GM12864 (cell line): ENCODE measurements at regions not wholly inside any gene's neighbourhood (a gene's known extent, or its start where the extent isn't known, plus 50 kb on each side); places are given as distances from the start of the nearest gene placed in this dataset.

Experiments used
- DNase-seq: peaks from one replicate; pipeline ENCODE4 v3.0.0-alpha.2; 2011; ENCODE audit warnings: low read depth
- H3K4me3 ChIP-seq: 2 replicates; pipeline ENCODE4 v1.5.1; 2011; ENCODE audit warnings: mild to moderate bottlenecking, low read depth, low read length, control low read depth
- CTCF ChIP-seq: IDR thresholded peaks from 2 replicates; pipeline ENCODE4 v1.5.1; 2011; ENCODE audit warnings: low read depth, mild to moderate bottlenecking, moderate library complexity, low read length, control low read depth, inconsistent platforms; ENCODE audit errors: missing control alignments

- no peak overlapping the region for H3K4me3 ChIP-seq
- TF ChIP-seq CTCF = no peak
- no peak for DNase-seq
Measured at GRCh38 chr10:117662751-117663540, 120.4 kb downstream of the EMX2 start.

DNA sequence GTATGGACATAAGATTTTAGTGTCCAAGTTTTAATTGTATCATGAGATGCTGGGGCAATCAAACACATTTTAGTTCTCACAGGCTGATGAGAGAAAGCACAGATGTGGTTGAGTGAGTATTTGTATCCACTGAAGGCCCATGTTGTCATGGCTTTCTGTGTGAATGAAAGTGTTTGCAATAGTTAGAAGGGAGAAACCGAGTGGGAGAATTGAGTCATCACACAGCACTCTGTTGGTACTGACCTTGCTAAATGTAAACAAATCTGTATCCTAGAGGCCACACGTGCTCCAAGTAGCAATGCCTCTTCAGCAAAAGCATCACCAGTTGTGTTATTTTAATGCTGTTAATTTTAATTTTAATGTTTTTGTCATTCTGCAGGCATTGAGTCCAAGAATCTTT is 121.2 kb downstream of the EMX2 start:
- H3K4me3 ChIP-seq = no peak overlapping the region
- peak; percentile 72 for DNase-seq
- TF ChIP-seq CTCF = no peak

DNA sequence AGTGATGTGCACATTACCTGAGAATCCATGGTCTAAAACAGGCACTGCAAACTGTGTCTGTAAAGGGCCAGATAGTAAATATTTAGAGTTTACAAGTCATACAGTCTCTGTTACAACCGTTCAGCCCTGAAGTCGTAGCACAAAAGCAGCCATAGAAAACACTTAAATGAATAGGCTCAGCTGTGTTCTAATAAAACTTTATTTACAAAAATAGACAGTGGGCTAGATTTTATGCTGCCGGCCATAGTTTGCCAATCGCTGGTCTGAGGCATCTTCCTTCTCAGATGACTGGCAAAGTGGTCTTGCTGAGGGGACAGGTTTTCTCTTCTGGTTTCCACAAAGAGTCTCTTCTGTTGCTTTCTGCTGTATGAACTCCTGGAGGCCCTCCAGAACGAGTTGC is 121.7 kb downstream of the EMX2 start:
- no peak for DNase-seq
- no peak overlapping the region for H3K4me3 ChIP-seq
- TF ChIP-seq CTCF = no peak

DNA sequence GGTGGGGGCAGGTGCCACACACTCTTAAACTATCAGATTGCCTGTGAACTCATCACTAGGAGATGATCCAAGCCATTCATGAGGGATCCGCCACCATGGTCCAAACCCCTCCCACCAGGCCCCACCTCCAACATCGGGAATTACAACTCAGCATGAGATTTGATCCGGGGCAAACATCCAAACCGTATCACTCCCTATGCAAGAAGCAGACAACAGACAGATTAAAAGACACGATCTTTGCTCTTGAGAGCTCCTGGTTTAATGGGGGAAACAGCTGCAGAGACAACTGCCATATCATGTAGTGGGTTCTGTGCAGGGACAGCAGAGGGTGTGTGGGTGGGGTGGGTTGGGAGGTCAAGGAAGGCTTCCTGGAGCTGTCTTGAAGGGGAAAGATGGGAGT is 123.6 kb downstream of the EMX2 start:
- no peak for DNase-seq
- no peak for TF ChIP-seq CTCF
- H3K4me3 ChIP-seq = no peak overlapping the region

- no peak for DNase-seq
- no peak overlapping the region for H3K4me3 ChIP-seq
- TF ChIP-seq CTCF = no peak
Measured at GRCh38 chr10:117666965-117667364, 124.4 kb downstream of the EMX2 start.

DNA sequence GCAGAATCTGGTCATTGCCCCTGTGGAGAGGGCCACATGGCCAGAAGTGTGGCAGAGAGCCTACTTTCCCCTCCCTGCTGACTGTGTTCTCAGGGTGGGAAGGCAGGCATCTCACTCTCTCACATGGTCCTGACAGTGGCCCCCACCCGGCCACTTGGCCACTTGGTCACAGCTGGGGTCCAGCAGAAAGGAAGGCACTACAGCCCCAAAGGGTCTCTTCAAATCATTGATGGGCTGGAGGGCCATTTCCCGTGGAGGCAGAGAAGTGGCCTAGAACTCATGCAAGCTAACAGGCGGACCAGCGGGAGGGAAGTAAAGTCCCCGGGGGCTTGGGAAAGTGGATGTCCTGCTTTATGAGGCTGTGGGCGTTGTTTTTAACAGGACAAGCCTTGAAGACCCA is 125.3 kb downstream of the EMX2 start:
- TF ChIP-seq CTCF = no peak
- no peak overlapping the region for H3K4me3 ChIP-seq
- DNase-seq = no peak
